ENCODE measurements at regions not wholly inside any gene's neighbourhood (a gene's known extent, or its start where the extent isn't known, plus 50 kb on each side); places are given as distances from the start of the nearest gene placed in this dataset.

DNA sequence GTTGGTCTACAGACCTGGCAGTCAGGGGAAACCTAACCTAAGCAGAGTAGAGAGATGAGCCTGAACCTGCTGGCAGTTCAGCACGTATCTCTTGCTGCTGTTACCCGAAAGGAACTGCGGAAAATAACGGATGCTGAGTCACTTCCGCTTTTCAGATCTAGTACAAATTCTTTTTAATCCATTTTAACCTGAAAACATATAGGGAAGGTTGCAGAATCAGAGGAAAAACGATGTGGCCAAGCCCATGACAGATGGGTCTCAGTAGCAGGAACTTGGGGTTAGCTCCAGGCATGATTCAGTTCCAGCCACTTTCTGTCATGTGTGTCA is 120.7 kb upstream of the ADRA1D start:
- TF ChIP-seq, protein P1, sequence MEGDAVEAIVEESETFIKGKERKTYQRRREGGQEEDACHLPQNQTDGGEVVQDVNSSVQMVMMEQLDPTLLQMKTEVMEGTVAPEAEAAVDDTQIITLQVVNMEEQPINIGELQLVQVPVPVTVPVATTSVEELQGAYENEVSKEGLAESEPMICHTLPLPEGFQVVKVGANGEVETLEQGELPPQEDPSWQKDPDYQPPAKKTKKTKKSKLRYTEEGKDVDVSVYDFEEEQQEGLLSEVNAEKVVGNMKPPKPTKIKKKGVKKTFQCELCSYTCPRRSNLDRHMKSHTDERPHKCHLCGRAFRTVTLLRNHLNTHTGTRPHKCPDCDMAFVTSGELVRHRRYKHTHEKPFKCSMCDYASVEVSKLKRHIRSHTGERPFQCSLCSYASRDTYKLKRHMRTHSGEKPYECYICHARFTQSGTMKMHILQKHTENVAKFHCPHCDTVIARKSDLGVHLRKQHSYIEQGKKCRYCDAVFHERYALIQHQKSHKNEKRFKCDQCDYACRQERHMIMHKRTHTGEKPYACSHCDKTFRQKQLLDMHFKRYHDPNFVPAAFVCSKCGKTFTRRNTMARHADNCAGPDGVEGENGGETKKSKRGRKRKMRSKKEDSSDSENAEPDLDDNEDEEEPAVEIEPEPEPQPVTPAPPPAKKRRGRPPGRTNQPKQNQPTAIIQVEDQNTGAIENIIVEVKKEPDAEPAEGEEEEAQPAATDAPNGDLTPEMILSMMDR (IDR thresholded peaks at IDR 0.05 in 8 of 11, conservative IDR thresholded peaks at IDR 0.05 in 3 of 11): no peak
- no peak for TF ChIP-seq POLR2A (IDR thresholded peaks at IDR 0.05)
